ENCODE measurements at regions not wholly inside any gene's neighbourhood (a gene's known extent, or its start where the extent isn't known, plus 50 kb on each side); places are given as distances from the start of the nearest gene placed in this dataset.

- in situ Hi-C loops (cut with MboI): no loop called here
- Histone ChIP-seq H3K4me3 (no peak overlapping the region), H3K27ac (ENCODE audit: control insufficient read depth, insufficient read depth) (no peak overlapping the region), H3K79me2 (ENCODE audit: control insufficient read depth, insufficient read depth, low read length) (no peaks in the 10 kb centered on the region), H3K4me2 (ENCODE audit: control insufficient read depth, insufficient read depth) (no peak overlapping the region), H3K9me3 (replicated peaks; ENCODE audit: control insufficient read depth, insufficient read depth, low read length) (no peaks in the 10 kb centered on the region), H4K20me1 (ENCODE audit: control insufficient read depth, insufficient read depth) (no peaks in the 10 kb centered on the region), H2AFZ (ENCODE audit: control insufficient read depth, low read depth, low read length) (no peak overlapping the region), H3K9ac (ENCODE audit: control insufficient read depth, insufficient read depth, low read length) (no peak overlapping the region), H3K27me3 (replicated peaks in 1 of 2; ENCODE audit: control insufficient read depth in 2 of 2, insufficient read depth in 2 of 2, low read length in 1 of 2) (no peaks in the 10 kb centered on the region; a peak in 1 of 4 replicates), H3K4me1 (ENCODE audit: control insufficient read depth, insufficient read depth, low read length) (no peaks in the 10 kb centered on the region), H3K36me3 (ENCODE audit: control insufficient read depth in 2 of 2, insufficient read depth in 2 of 2, low read length in 1 of 2) (no peaks in the 10 kb centered on the region)
- ChIA-PET SMC1A (ENCODE audit: uncharacterized antibody, unreplicated experiment) (interaction anchor here (1.5 kb wide), 1 partner anchor 19 kb away, joined by 3 read pairs; no protein-coding TSS in a partner anchor), RAD21 (ENCODE audit: unreplicated experiment) (no interaction called here), POLR2A (no interaction called here), CTCF (no interaction called here)
- FAIRE-seq (no peak), DNase-seq (ENCODE audit: low read depth, low spot score) (no peak), ATAC-seq (no peak)
- 40% methylated on average over 11 of the region's 11 CpGs for WGBS (ENCODE audit: insufficient coverage, insufficient replicate concordance, low lambda C conversion rate, missing lambda C conversion rate)
- no peak for TF ChIP-seq HDGF (IDR thresholded peaks at IDR 0.05)
- no peak for TF ChIP-seq RB1 (IDR thresholded peaks at IDR 0.05; ENCODE audit: borderline replicate concordance)
- no peak for TF ChIP-seq ZBED1 (IDR thresholded peaks at IDR 0.05; ENCODE audit: borderline replicate concordance)
- TF ChIP-seq CREM (IDR thresholded peaks at IDR 0.05; ENCODE audit: low read depth): no peak
- TF ChIP-seq ETV6 (conservative IDR thresholded peaks at IDR 0.05 in 1 of 2, IDR thresholded peaks at IDR 0.05 in 1 of 2; ENCODE audit: borderline replicate concordance in 1 of 2, low read depth in 1 of 2): no peak
- TF ChIP-seq, protein P1, sequence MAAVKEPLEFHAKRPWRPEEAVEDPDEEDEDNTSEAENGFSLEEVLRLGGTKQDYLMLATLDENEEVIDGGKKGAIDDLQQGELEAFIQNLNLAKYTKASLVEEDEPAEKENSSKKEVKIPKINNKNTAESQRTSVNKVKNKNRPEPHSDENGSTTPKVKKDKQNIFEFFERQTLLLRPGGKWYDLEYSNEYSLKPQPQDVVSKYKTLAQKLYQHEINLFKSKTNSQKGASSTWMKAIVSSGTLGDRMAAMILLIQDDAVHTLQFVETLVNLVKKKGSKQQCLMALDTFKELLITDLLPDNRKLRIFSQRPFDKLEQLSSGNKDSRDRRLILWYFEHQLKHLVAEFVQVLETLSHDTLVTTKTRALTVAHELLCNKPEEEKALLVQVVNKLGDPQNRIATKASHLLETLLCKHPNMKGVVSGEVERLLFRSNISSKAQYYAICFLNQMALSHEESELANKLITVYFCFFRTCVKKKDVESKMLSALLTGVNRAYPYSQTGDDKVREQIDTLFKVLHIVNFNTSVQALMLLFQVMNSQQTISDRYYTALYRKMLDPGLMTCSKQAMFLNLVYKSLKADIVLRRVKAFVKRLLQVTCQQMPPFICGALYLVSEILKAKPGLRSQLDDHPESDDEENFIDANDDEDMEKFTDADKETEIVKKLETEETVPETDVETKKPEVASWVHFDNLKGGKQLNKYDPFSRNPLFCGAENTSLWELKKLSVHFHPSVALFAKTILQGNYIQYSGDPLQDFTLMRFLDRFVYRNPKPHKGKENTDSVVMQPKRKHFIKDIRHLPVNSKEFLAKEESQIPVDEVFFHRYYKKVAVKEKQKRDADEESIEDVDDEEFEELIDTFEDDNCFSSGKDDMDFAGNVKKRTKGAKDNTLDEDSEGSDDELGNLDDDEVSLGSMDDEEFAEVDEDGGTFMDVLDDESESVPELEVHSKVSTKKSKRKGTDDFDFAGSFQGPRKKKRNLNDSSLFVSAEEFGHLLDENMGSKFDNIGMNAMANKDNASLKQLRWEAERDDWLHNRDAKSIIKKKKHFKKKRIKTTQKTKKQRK (IDR thresholded peaks at IDR 0.05; ENCODE audit: low read depth, low read length): no peak
- no peak for TF ChIP-seq PML (IDR thresholded peaks at IDR 0.05; ENCODE audit: low read length)
- TF ChIP-seq IKZF1 (conservative IDR thresholded peaks at IDR 0.05): no peak
- TF ChIP-seq BCL11A (IDR thresholded peaks at IDR 0.05; ENCODE audit: low read depth, low read length): no peak
- no peak for TF ChIP-seq EZH2 (IDR thresholded peaks at IDR 0.05; ENCODE audit: borderline replicate concordance, control insufficient read depth, low read depth, low read length)
- TF ChIP-seq, protein P2, sequence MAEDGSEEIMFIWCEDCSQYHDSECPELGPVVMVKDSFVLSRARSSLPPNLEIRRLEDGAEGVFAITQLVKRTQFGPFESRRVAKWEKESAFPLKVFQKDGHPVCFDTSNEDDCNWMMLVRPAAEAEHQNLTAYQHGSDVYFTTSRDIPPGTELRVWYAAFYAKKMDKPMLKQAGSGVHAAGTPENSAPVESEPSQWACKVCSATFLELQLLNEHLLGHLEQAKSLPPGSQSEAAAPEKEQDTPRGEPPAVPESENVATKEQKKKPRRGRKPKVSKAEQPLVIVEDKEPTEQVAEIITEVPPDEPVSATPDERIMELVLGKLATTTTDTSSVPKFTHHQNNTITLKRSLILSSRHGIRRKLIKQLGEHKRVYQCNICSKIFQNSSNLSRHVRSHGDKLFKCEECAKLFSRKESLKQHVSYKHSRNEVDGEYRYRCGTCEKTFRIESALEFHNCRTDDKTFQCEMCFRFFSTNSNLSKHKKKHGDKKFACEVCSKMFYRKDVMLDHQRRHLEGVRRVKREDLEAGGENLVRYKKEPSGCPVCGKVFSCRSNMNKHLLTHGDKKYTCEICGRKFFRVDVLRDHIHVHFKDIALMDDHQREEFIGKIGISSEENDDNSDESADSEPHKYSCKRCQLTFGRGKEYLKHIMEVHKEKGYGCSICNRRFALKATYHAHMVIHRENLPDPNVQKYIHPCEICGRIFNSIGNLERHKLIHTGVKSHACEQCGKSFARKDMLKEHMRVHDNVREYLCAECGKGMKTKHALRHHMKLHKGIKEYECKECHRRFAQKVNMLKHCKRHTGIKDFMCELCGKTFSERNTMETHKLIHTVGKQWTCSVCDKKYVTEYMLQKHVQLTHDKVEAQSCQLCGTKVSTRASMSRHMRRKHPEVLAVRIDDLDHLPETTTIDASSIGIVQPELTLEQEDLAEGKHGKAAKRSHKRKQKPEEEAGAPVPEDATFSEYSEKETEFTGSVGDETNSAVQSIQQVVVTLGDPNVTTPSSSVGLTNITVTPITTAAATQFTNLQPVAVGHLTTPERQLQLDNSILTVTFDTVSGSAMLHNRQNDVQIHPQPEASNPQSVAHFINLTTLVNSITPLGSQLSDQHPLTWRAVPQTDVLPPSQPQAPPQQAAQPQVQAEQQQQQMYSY (CRISPR knock-in tag; IDR thresholded peaks at IDR 0.05): no peak
- TF ChIP-seq SMAD1 (IDR thresholded peaks at IDR 0.05; ENCODE audit: low read depth, partially characterized antibody): no peak
- no peak for TF ChIP-seq STAT3 (IDR thresholded peaks at IDR 0.05; ENCODE audit: low read depth, low read length)
- no peak for TF ChIP-seq POLR2AphosphoS5 (IDR thresholded peaks at IDR 0.05; ENCODE audit: low read length)
- BruUV-seq (replicated peaks): no TSS peak
- intact Hi-C loops (cut with micrococcal nuclease; ENCODE audit: unreplicated experiment): no loop called here
Measured at GRCh38 chr5:174307031-174307408, 261.5 kb downstream of the NSG2 start.

Measured in GM12878 (cell line).